ENCODE measurements at regions not wholly inside any gene's neighbourhood (a gene's known extent, or its start where the extent isn't known, plus 50 kb on each side); places are given as distances from the start of the nearest gene placed in this dataset.

- TF ChIP-seq, protein P1, sequence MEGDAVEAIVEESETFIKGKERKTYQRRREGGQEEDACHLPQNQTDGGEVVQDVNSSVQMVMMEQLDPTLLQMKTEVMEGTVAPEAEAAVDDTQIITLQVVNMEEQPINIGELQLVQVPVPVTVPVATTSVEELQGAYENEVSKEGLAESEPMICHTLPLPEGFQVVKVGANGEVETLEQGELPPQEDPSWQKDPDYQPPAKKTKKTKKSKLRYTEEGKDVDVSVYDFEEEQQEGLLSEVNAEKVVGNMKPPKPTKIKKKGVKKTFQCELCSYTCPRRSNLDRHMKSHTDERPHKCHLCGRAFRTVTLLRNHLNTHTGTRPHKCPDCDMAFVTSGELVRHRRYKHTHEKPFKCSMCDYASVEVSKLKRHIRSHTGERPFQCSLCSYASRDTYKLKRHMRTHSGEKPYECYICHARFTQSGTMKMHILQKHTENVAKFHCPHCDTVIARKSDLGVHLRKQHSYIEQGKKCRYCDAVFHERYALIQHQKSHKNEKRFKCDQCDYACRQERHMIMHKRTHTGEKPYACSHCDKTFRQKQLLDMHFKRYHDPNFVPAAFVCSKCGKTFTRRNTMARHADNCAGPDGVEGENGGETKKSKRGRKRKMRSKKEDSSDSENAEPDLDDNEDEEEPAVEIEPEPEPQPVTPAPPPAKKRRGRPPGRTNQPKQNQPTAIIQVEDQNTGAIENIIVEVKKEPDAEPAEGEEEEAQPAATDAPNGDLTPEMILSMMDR (IDR thresholded peaks at IDR 0.05): no peak
- TF ChIP-seq POLR2A (IDR thresholded peaks at IDR 0.05): no peak
These were observed 204.2 kb upstream of the HABP2 start for GRCh38 chr10:113348694-113349093.
